ENCODE measurements at regions not wholly inside any gene's neighbourhood (a gene's known extent, or its start where the extent isn't known, plus 50 kb on each side); places are given as distances from the start of the nearest gene placed in this dataset.

- TF ChIP-seq EZH2 (IDR thresholded peaks at IDR 0.05; ENCODE audit: borderline replicate concordance, low read depth, low read length, severe bottlenecking) (no peak), CTCF (IDR thresholded peaks at IDR 0.05; ENCODE audit: borderline replicate concordance, extremely low read depth, low read length, poor library complexity, severe bottlenecking) (no peak)
These were observed 78.7 kb upstream of the MME start for GRCh38 chr3:155001289-155002010.
